HPDE6-E6E7 (cell line): ENCODE measurements at regions not wholly inside any gene's neighbourhood (a gene's known extent, or its start where the extent isn't known, plus 50 kb on each side); places are given as distances from the start of the nearest gene placed in this dataset.

Experiments used
- DNase-seq: peaks from one replicate; pipeline ENCODE4 v3.0.0; 2011; ENCODE audit warnings: missing footprints; ENCODE audit errors: extremely low spot score

- DNase-seq, result no peak
These were observed 75.9 kb upstream of the TCF4 start for GRCh38 chr18:55663891-55664290.

- no peak for DNase-seq
These were observed 70.6 kb upstream of the TCF4 start for GRCh38 chr18:55658598-55658997.

GRCh38 chr18:55657572-55658331 is 69.8 kb upstream of the TCF4 start:
- no peak for DNase-seq

- no peak for DNase-seq
These were observed 67.0 kb upstream of the TCF4 start for GRCh38 chr18:55654986-55655385.

GRCh38 chr18:55651236-55651635 is 63.2 kb upstream of the TCF4 start:
- DNase-seq, result no peak

- DNase-seq, result no peak
These were observed 62.4 kb upstream of the TCF4 start for GRCh38 chr18:55650363-55650870.

- no peak for DNase-seq
These were observed 59.3 kb upstream of the TCF4 start for GRCh38 chr18:55647331-55647730.

- no peak for DNase-seq
These were observed 54.2 kb upstream of the TCF4 start for GRCh38 chr18:55642191-55642590.

GRCh38 chr18:55641486-55641885 is 53.5 kb upstream of the TCF4 start:
- no peak for DNase-seq
